ENCODE measurements at regions not wholly inside any gene's neighbourhood (a gene's known extent, or its start where the extent isn't known, plus 50 kb on each side); places are given as distances from the start of the nearest gene placed in this dataset.

DNA sequence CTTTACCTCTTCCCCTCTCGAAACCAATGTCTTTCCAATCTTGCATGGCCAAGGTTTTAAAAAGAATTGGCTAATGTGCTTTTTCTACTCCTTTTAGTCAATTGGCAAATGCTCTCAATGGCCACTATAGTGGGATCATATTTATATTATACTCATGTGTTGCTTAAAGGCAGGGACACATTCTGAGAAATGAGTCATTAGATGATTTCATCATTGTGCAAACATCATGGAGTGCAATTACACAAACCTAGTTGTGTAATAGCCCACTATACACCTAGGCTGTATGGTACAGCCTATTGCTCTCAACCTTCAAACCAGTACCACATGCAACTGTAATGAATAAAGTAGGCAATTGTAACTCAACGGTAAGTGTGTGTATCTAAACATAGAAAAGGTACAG, 180.9 kb downstream of the HS3ST3A1 start:
- no peak overlapping the region for H3K27ac Mint-ChIP-seq
- H3K36me3 ChIP-seq (ENCODE audit: insufficient read depth) = no peaks in the 10 kb centered on the region
- H3K4me3 ChIP-seq = no peak overlapping the region
- H3K27me3 ChIP-seq (ENCODE audit: insufficient read depth) = no peaks in the 10 kb centered on the region
- no peak overlapping the region for H3K4me3 Mint-ChIP-seq
- no peaks in the 10 kb centered on the region for H4K20me1 ChIP-seq (replicated peaks; ENCODE audit: insufficient read depth)
- H3K4me2 ChIP-seq = no peak overlapping the region
- no peaks in the 10 kb centered on the region for H3K36me3 Mint-ChIP-seq (ENCODE audit: low read depth)
- H3K9me2 ChIP-seq (ENCODE audit: insufficient read depth) = no peaks in the 10 kb centered on the region; the same call in 1 of the 2 replicates
- ATAC-seq = no peak
- DNase-seq (ENCODE audit: low spot score) = no peak
- H3K9me3 Mint-ChIP-seq = no peaks in the 10 kb centered on the region
- H3K27ac ChIP-seq (ENCODE audit: low read depth) = no peak overlapping the region
- no peak for TF ChIP-seq NANOG (IDR thresholded peaks at IDR 0.05; ENCODE audit: borderline replicate concordance)
- TF ChIP-seq, protein P1, sequence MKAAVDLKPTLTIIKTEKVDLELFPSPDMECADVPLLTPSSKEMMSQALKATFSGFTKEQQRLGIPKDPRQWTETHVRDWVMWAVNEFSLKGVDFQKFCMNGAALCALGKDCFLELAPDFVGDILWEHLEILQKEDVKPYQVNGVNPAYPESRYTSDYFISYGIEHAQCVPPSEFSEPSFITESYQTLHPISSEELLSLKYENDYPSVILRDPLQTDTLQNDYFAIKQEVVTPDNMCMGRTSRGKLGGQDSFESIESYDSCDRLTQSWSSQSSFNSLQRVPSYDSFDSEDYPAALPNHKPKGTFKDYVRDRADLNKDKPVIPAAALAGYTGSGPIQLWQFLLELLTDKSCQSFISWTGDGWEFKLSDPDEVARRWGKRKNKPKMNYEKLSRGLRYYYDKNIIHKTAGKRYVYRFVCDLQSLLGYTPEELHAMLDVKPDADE (IDR thresholded peaks at IDR 0.05) = no peak
- H3K4me1 Mint-ChIP-seq = no peaks in the 10 kb centered on the region
- no peaks in the 10 kb centered on the region for H3F3A ChIP-seq (replicated peaks; ENCODE audit: low read depth)
- no peaks in the 10 kb centered on the region for H3K79me2 ChIP-seq (replicated peaks; ENCODE audit: insufficient read depth)
- H3K4me1 ChIP-seq (ENCODE audit: insufficient read depth) = no peaks in the 10 kb centered on the region
- peaks cover 7% of the 10 kb centered on the region for H3K27me3 Mint-ChIP-seq (ENCODE audit: insufficient read depth, low read depth, poor library complexity)
- no peak overlapping the region for H2AFZ ChIP-seq

DNA sequence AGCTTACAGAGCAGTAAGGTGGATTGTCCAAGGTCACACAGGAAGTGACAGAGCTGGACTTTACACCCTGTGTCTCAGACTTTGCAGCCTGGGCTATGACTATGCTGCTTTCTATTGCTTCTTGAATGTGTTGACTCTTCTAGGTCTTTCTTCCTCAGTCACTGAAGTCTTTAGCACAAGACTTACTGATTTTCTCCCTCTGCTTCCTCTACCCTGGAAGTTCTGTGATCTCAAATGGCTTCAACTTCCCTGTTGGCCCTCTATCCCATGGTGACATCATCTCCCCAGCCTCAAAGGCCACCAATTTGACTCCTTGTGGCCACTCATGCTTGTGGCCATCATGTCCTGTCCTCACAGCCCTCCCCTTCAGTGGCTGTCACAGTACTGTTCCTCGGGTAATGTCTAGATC, 181.3 kb downstream of the HS3ST3A1 start:
- no peak for ATAC-seq
- Mint-ChIP-seq H3K9me3 (no peaks in the 10 kb centered on the region), H3K27me3 (ENCODE audit: insufficient read depth, low read depth, poor library complexity) (peaks cover 7% of the 10 kb centered on the region), H3K4me3 (no peak overlapping the region), H3K4me1 (no peaks in the 10 kb centered on the region), H3K27ac (no peak overlapping the region), H3K36me3 (ENCODE audit: low read depth) (no peaks in the 10 kb centered on the region)
- H3K36me3 ChIP-seq (ENCODE audit: insufficient read depth) = no peaks in the 10 kb centered on the region
- no peak overlapping the region for H3K4me3 ChIP-seq
- H3F3A ChIP-seq (replicated peaks; ENCODE audit: low read depth) = no peaks in the 10 kb centered on the region
- no peaks in the 10 kb centered on the region for H4K20me1 ChIP-seq (replicated peaks; ENCODE audit: insufficient read depth)
- TF ChIP-seq, protein P2, sequence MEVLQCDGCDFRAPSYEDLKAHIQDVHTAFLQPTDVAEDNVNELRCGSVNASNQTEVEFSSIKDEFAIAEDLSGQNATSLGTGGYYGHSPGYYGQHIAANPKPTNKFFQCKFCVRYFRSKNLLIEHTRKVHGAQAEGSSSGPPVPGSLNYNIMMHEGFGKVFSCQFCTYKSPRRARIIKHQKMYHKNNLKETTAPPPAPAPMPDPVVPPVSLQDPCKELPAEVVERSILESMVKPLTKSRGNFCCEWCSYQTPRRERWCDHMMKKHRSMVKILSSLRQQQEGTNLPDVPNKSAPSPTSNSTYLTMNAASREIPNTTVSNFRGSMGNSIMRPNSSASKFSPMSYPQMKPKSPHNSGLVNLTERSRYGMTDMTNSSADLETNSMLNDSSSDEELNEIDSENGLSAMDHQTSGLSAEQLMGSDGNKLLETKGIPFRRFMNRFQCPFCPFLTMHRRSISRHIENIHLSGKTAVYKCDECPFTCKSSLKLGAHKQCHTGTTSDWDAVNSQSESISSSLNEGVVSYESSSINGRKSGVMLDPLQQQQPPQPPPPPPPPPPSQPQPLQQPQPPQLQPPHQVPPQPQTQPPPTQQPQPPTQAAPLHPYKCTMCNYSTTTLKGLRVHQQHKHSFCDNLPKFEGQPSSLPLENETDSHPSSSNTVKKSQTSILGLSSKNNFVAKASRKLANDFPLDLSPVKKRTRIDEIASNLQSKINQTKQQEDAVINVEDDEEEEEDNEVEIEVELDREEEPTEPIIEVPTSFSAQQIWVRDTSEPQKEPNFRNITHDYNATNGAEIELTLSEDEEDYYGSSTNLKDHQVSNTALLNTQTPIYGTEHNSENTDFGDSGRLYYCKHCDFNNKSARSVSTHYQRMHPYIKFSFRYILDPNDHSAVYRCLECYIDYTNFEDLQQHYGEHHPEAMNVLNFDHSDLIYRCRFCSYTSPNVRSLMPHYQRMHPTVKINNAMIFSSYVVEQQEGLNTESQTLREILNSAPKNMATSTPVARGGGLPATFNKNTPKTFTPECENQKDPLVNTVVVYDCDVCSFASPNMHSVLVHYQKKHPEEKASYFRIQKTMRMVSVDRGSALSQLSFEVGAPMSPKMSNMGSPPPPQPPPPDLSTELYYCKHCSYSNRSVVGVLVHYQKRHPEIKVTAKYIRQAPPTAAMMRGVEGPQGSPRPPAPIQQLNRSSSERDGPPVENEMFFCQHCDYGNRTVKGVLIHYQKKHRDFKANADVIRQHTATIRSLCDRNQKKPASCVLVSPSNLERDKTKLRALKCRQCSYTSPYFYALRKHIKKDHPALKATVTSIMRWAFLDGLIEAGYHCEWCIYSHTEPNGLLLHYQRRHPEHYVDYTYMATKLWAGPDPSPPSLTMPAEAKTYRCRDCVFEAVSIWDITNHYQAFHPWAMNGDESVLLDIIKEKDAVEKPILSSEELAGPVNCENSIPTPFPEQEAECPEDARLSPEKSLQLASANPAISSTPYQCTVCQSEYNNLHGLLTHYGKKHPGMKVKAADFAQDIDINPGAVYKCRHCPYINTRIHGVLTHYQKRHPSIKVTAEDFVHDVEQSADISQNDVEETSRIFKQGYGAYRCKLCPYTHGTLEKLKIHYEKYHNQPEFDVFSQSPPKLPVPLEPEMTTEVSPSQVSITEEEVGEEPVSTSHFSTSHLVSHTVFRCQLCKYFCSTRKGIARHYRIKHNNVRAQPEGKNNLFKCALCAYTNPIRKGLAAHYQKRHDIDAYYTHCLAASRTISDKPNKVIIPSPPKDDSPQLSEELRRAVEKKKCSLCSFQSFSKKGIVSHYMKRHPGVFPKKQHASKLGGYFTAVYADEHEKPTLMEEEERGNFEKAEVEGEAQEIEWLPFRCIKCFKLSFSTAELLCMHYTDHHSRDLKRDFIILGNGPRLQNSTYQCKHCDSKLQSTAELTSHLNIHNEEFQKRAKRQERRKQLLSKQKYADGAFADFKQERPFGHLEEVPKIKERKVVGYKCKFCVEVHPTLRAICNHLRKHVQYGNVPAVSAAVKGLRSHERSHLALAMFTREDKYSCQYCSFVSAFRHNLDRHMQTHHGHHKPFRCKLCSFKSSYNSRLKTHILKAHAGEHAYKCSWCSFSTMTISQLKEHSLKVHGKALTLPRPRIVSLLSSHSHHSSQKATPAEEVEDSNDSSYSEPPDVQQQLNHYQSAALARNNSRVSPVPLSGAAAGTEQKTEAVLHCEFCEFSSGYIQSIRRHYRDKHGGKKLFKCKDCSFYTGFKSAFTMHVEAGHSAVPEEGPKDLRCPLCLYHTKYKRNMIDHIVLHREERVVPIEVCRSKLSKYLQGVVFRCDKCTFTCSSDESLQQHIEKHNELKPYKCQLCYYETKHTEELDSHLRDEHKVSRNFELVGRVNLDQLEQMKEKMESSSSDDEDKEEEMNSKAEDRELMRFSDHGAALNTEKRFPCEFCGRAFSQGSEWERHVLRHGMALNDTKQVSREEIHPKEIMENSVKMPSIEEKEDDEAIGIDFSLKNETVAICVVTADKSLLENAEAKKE (CRISPR knock-in tag; IDR thresholded peaks at IDR 0.05) = no peak
- TF ChIP-seq ZNF114 (CRISPR knock-in tag; IDR thresholded peaks at IDR 0.05) = no peak
- TF ChIP-seq NANOG (IDR thresholded peaks at IDR 0.05; ENCODE audit: borderline replicate concordance) = no peak
- TF ChIP-seq JUNB (IDR thresholded peaks at IDR 0.05; ENCODE audit: unreplicated experiment) = no peak
- no peak for TF ChIP-seq EZH2phosphoT487 (IDR thresholded peaks at IDR 0.05; ENCODE audit: unreplicated experiment)
- TF ChIP-seq, protein P3, sequence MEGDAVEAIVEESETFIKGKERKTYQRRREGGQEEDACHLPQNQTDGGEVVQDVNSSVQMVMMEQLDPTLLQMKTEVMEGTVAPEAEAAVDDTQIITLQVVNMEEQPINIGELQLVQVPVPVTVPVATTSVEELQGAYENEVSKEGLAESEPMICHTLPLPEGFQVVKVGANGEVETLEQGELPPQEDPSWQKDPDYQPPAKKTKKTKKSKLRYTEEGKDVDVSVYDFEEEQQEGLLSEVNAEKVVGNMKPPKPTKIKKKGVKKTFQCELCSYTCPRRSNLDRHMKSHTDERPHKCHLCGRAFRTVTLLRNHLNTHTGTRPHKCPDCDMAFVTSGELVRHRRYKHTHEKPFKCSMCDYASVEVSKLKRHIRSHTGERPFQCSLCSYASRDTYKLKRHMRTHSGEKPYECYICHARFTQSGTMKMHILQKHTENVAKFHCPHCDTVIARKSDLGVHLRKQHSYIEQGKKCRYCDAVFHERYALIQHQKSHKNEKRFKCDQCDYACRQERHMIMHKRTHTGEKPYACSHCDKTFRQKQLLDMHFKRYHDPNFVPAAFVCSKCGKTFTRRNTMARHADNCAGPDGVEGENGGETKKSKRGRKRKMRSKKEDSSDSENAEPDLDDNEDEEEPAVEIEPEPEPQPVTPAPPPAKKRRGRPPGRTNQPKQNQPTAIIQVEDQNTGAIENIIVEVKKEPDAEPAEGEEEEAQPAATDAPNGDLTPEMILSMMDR (conservative IDR thresholded peaks at IDR 0.05; ENCODE audit: low read depth in 2 of 2) = no peak
- no peak for TF ChIP-seq ZNF331 (CRISPR knock-in tag; IDR thresholded peaks at IDR 0.05; ENCODE audit: low read depth)
- no peaks in the 10 kb centered on the region for H3K79me2 ChIP-seq (replicated peaks; ENCODE audit: insufficient read depth)
- no peak overlapping the region for H2AFZ ChIP-seq
- no peaks in the 10 kb centered on the region for H3K4me1 ChIP-seq (ENCODE audit: insufficient read depth)
- H3K27me3 ChIP-seq (ENCODE audit: insufficient read depth) = no peaks in the 10 kb centered on the region
- no peaks in the 10 kb centered on the region; the same call in 1 of the 2 replicates for H3K9me2 ChIP-seq (ENCODE audit: insufficient read depth)
- H3K4me2 ChIP-seq = no peak overlapping the region
- no peak for DNase-seq (ENCODE audit: low spot score)
- no peak overlapping the region for H3K27ac ChIP-seq (ENCODE audit: low read depth)
